ENCODE measurements at regions not wholly inside any gene's neighbourhood (a gene's known extent, or its start where the extent isn't known, plus 50 kb on each side); places are given as distances from the start of the nearest gene placed in this dataset.

- TF ChIP-seq, protein P1, sequence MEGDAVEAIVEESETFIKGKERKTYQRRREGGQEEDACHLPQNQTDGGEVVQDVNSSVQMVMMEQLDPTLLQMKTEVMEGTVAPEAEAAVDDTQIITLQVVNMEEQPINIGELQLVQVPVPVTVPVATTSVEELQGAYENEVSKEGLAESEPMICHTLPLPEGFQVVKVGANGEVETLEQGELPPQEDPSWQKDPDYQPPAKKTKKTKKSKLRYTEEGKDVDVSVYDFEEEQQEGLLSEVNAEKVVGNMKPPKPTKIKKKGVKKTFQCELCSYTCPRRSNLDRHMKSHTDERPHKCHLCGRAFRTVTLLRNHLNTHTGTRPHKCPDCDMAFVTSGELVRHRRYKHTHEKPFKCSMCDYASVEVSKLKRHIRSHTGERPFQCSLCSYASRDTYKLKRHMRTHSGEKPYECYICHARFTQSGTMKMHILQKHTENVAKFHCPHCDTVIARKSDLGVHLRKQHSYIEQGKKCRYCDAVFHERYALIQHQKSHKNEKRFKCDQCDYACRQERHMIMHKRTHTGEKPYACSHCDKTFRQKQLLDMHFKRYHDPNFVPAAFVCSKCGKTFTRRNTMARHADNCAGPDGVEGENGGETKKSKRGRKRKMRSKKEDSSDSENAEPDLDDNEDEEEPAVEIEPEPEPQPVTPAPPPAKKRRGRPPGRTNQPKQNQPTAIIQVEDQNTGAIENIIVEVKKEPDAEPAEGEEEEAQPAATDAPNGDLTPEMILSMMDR (conservative IDR thresholded peaks at IDR 0.05; ENCODE audit: low read depth, low read length): no peak
- TF ChIP-seq EZH2 (IDR thresholded peaks at IDR 0.05; ENCODE audit: low read length, unreplicated experiment): no peak
- no peak for TF ChIP-seq EZH2phosphoT487 (IDR thresholded peaks at IDR 0.05; ENCODE audit: borderline replicate concordance, low read length)
Measured at GRCh38 chrX:39935411-39936064, 162.2 kb downstream of the BCOR start.
